ENCODE measurements at regions not wholly inside any gene's neighbourhood (a gene's known extent, or its start where the extent isn't known, plus 50 kb on each side); places are given as distances from the start of the nearest gene placed in this dataset.

DNA sequence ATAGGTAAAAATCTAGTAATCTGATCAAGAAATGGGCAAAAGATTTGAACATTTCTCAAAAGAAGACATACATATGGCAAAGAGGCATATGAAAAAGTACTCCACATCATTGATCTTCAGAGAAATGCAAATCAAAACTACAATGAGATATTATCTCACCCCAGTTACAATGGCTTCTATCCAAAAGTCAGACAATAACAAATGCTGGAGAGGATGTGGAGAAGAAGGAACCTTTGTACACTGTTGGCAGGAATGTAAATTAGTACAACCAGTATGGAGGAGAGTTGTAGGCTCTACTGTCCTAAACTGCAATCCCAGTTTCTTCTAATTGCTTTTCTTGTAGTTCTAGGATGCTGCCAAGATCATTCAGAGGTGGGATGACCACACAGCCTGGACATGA lies 193.5 kb upstream of the RFX3 start:
- no peaks in the 10 kb centered on the region for H3K4me1 ChIP-seq (ENCODE audit: insufficient read depth, low read length, poor library complexity, severe bottlenecking)

DNA sequence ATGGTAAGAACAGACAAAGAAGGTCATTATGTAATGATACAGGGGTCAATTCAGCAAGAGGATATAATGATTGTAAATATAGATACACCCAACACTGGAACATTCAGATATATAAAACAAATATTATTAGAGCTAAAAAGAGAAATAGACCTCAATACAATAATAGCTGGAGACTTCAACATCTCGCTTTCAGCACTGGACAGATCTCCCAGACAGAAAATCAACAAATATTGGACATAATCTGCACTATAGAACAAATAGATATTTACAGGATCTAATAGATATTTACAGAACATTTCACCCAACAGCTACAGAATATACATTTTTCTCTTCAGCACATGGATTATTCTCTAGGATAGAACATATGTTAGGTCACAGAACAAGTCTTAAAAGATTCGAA lies 190.6 kb upstream of the RFX3 start:
- H3K27me3 ChIP-seq (ENCODE audit: insufficient read depth, low read length, poor library complexity, severe bottlenecking) = no peaks in the 10 kb centered on the region
- H3K36me3 ChIP-seq (ENCODE audit: insufficient read depth, low read length) = no peaks in the 10 kb centered on the region
- no peaks in the 10 kb centered on the region for H3K4me1 ChIP-seq (ENCODE audit: insufficient read depth, low read length, poor library complexity, severe bottlenecking)
- H3K4me3 ChIP-seq (ENCODE audit: low read length, poor library complexity, severe bottlenecking) = no peak overlapping the region
- no peaks in the 10 kb centered on the region for H3K79me2 ChIP-seq (ENCODE audit: insufficient read depth, low read length)
- no peaks in the 10 kb centered on the region for H3F3A ChIP-seq (ENCODE audit: low read depth)
- no peaks in the 10 kb centered on the region for H3K9me2 ChIP-seq (replicated peaks; ENCODE audit: low read depth, low read length)
- no peaks in the 10 kb centered on the region for H4K20me1 ChIP-seq (ENCODE audit: insufficient read depth, low read length, poor library complexity, severe bottlenecking)
- H2AFZ ChIP-seq (ENCODE audit: low read length) = no peak overlapping the region
- no peak for TF ChIP-seq CTCF (conservative IDR thresholded peaks at IDR 0.05; ENCODE audit: low read length)
- no peak for TF ChIP-seq EZH2phosphoT487 (IDR thresholded peaks at IDR 0.05; ENCODE audit: borderline replicate concordance)
- H3K9me3 ChIP-seq (ENCODE audit: insufficient read depth, low read depth, low read length) = no peaks in the 10 kb centered on the region
- no peak overlapping the region for H3K4me2 ChIP-seq (ENCODE audit: low read depth, low read length, poor library complexity, severe bottlenecking)
- no peak overlapping the region for H3K9ac ChIP-seq (ENCODE audit: low read depth, low read length, poor library complexity, severe bottlenecking)

More for the DNA sequence above, 193.5 kb upstream of the RFX3 start:
- Histone ChIP-seq H3K4me2 (ENCODE audit: low read depth, low read length, poor library complexity, severe bottlenecking) (no peak overlapping the region), H3F3A (ENCODE audit: low read depth) (no peaks in the 10 kb centered on the region), H2AFZ (ENCODE audit: low read length) (no peak overlapping the region), H3K4me3 (ENCODE audit: low read length, poor library complexity, severe bottlenecking) (no peak overlapping the region), H3K9ac (ENCODE audit: low read depth, low read length, poor library complexity, severe bottlenecking) (no peak overlapping the region), H3K36me3 (ENCODE audit: insufficient read depth, low read length) (no peaks in the 10 kb centered on the region), H3K9me2 (replicated peaks; ENCODE audit: low read depth, low read length) (no peaks in the 10 kb centered on the region), H3K27me3 (ENCODE audit: insufficient read depth, low read length, poor library complexity, severe bottlenecking) (no peaks in the 10 kb centered on the region), H3K9me3 (ENCODE audit: insufficient read depth, low read depth, low read length) (no peaks in the 10 kb centered on the region), H4K20me1 (ENCODE audit: insufficient read depth, low read length, poor library complexity, severe bottlenecking) (no peaks in the 10 kb centered on the region), H3K79me2 (ENCODE audit: insufficient read depth, low read length) (no peaks in the 10 kb centered on the region)
- TF ChIP-seq EZH2phosphoT487 (IDR thresholded peaks at IDR 0.05; ENCODE audit: borderline replicate concordance) (no peak), CTCF (conservative IDR thresholded peaks at IDR 0.05; ENCODE audit: low read length) (no peak)

DNA sequence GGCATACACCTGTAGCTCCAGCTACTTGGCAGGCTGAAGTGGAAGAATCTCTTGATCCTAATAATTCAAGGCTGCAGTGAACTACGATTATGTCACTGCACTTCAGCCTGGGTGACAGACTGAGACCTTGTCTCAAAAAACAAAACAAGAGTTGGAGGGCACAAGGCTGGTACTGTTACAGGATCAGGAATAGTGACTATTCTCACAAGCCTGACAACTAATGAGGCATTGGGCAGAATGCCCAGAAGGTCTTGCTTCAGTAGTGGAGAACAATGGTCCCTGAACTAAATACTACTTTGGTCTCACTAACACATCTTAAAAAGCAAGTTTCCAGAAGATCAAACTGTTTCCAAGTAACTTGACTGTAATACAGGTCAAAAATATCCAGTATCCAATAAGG lies 182.9 kb upstream of the RFX3 start:
- no peak overlapping the region for H2AFZ ChIP-seq (ENCODE audit: low read length)
- H3K4me3 ChIP-seq (ENCODE audit: low read length, poor library complexity, severe bottlenecking) = no peak overlapping the region
- no peaks in the 10 kb centered on the region for H3K79me2 ChIP-seq (ENCODE audit: insufficient read depth, low read length)
- H3K9me2 ChIP-seq (replicated peaks; ENCODE audit: low read depth, low read length) = no peaks in the 10 kb centered on the region
- H3K36me3 ChIP-seq (ENCODE audit: insufficient read depth, low read length) = no peaks in the 10 kb centered on the region
- H3K4me1 ChIP-seq (ENCODE audit: insufficient read depth, low read length, poor library complexity, severe bottlenecking) = no peaks in the 10 kb centered on the region
- H3K27me3 ChIP-seq (ENCODE audit: insufficient read depth, low read length, poor library complexity, severe bottlenecking) = no peaks in the 10 kb centered on the region
- no peaks in the 10 kb centered on the region for H3K9me3 ChIP-seq (ENCODE audit: insufficient read depth, low read depth, low read length)
- H3K4me2 ChIP-seq (ENCODE audit: low read depth, low read length, poor library complexity, severe bottlenecking) = no peak overlapping the region
- TF ChIP-seq CTCF (conservative IDR thresholded peaks at IDR 0.05; ENCODE audit: low read length) = no peak
- TF ChIP-seq EZH2phosphoT487 (IDR thresholded peaks at IDR 0.05; ENCODE audit: borderline replicate concordance) = no peak
- no peaks in the 10 kb centered on the region for H4K20me1 ChIP-seq (ENCODE audit: insufficient read depth, low read length, poor library complexity, severe bottlenecking)
- no peaks in the 10 kb centered on the region for H3F3A ChIP-seq (ENCODE audit: low read depth)
- H3K9ac ChIP-seq (ENCODE audit: low read depth, low read length, poor library complexity, severe bottlenecking) = no peak overlapping the region

Data from Loucy (cell line).